ENCODE measurements at regions not wholly inside any gene's neighbourhood (a gene's known extent, or its start where the extent isn't known, plus 50 kb on each side); places are given as distances from the start of the nearest gene placed in this dataset.

DNA sequence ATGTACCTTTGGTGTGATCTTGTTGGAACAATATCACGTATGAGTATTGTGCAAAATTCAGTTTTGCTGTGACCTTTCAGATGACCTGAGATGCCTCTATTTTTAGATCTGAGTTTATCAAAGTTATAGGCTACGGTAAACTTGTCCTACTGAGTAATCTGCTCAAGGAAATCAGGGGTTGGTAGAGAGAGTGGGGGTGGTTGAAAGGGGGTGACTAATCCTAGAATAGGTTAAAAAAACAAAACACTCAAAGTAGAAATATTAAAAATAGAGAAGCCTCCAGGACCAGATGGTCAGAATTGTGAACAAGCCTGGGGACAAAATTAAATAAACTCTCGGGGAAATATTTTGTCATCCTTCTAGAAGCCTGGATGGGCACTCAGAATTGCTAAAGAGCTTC lies 59.9 kb upstream of the C11orf87 start:
- H3K36me3 Mint-ChIP-seq (ENCODE audit: insufficient read depth, unreplicated experiment): no peaks in the 10 kb centered on the region
- no peak overlapping the region for H3K27ac Mint-ChIP-seq (ENCODE audit: unreplicated experiment)
- no peaks in the 10 kb centered on the region; the same call in 1 of the 2 replicates for H3K27me3 ChIP-seq (replicated peaks; ENCODE audit: control insufficient read depth, insufficient read depth, low read length)
- intact Hi-C loops (cut with micrococcal nuclease; ENCODE audit: unreplicated experiment): no loop called here
- BruUV-seq (replicated peaks): no TSS peak
- peaks cover 9% of the 10 kb centered on the region for H3K27me3 Mint-ChIP-seq (ENCODE audit: insufficient read depth, unreplicated experiment)
- TF ChIP-seq, protein P1, sequence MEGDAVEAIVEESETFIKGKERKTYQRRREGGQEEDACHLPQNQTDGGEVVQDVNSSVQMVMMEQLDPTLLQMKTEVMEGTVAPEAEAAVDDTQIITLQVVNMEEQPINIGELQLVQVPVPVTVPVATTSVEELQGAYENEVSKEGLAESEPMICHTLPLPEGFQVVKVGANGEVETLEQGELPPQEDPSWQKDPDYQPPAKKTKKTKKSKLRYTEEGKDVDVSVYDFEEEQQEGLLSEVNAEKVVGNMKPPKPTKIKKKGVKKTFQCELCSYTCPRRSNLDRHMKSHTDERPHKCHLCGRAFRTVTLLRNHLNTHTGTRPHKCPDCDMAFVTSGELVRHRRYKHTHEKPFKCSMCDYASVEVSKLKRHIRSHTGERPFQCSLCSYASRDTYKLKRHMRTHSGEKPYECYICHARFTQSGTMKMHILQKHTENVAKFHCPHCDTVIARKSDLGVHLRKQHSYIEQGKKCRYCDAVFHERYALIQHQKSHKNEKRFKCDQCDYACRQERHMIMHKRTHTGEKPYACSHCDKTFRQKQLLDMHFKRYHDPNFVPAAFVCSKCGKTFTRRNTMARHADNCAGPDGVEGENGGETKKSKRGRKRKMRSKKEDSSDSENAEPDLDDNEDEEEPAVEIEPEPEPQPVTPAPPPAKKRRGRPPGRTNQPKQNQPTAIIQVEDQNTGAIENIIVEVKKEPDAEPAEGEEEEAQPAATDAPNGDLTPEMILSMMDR (IDR thresholded peaks at IDR 0.05; ENCODE audit: insufficient read depth in 1 of 2, low read depth in 1 of 2, low read length in 1 of 2, severe bottlenecking in 1 of 2, unreplicated experiment in 1 of 2): no peak
- CTCF ChIA-PET: no interaction called here
- H3K36me3 ChIP-seq (ENCODE audit: control insufficient read depth, insufficient read depth, low read length): no peaks in the 10 kb centered on the region
- H3K9me3 Mint-ChIP-seq (ENCODE audit: unreplicated experiment): no peaks in the 10 kb centered on the region
- no peak for DNase-seq
- no peak overlapping the region for H3K4me3 Mint-ChIP-seq (ENCODE audit: unreplicated experiment)
- no peaks in the 10 kb centered on the region for H3K4me1 Mint-ChIP-seq (ENCODE audit: low read depth, unreplicated experiment)
- POLR2A ChIA-PET: no interaction called here
- H3K4me3 ChIP-seq (ENCODE audit: low read depth, low read length): no peak overlapping the region
- no peaks in the 10 kb centered on the region for H3K4me1 ChIP-seq
- H3K9me3 ChIP-seq: peaks cover 5% of the 10 kb centered on the region

DNA sequence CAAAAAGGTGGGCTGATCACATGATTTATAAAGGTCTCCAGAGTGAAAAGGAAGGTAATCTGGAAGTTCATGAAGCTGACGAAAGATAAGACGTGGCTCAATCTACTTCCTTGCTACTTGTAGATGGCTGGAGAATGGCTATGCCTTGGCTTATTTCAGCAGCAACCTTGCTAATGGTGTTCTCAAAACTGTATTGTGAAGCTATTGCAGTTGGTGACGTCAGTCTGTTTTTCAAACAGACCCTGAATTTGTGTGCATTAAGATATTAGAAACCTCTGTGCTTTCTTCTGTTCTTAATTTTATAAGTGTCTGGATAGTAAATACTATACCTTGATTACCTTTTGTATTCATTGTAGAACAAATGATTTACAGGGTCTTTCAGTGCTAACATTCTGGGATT lies 58.3 kb upstream of the C11orf87 start:
- Histone ChIP-seq H3K27me3 (replicated peaks; ENCODE audit: control insufficient read depth, insufficient read depth, low read length) (no peaks in the 10 kb centered on the region; the same call in 1 of the 2 replicates), H3K4me1 (no peaks in the 10 kb centered on the region), H3K9me3 (peaks cover 10% of the 10 kb centered on the region), H3K36me3 (ENCODE audit: control insufficient read depth, insufficient read depth, low read length) (no peaks in the 10 kb centered on the region), H3K4me3 (ENCODE audit: low read depth, low read length) (no peak overlapping the region)
- peaks cover 9% of the 10 kb centered on the region for H3K27me3 Mint-ChIP-seq (ENCODE audit: insufficient read depth, unreplicated experiment)
- ChIA-PET POLR2A (no interaction called here), CTCF (no interaction called here)
- H3K27ac Mint-ChIP-seq (ENCODE audit: unreplicated experiment): no peak overlapping the region
- intact Hi-C loops (cut with micrococcal nuclease; ENCODE audit: unreplicated experiment): no loop called here
- DNase-seq: no peak
- no peaks in the 10 kb centered on the region for H3K36me3 Mint-ChIP-seq (ENCODE audit: insufficient read depth, unreplicated experiment)
- H3K4me1 Mint-ChIP-seq (ENCODE audit: low read depth, unreplicated experiment): no peaks in the 10 kb centered on the region
- no peak overlapping the region for H3K4me3 Mint-ChIP-seq (ENCODE audit: unreplicated experiment)
- BruUV-seq (replicated peaks): no TSS peak
- H3K9me3 Mint-ChIP-seq (ENCODE audit: unreplicated experiment): no peaks in the 10 kb centered on the region
- TF ChIP-seq, protein P1 (IDR thresholded peaks at IDR 0.05; ENCODE audit: insufficient read depth in 1 of 2, low read depth in 1 of 2, low read length in 1 of 2, severe bottlenecking in 1 of 2, unreplicated experiment in 1 of 2): no peak

- H3K27me3 ChIP-seq (replicated peaks; ENCODE audit: control insufficient read depth, insufficient read depth, low read length): no peaks in the 10 kb centered on the region; the same call in 1 of the 2 replicates
- CTCF ChIA-PET: no interaction called here
- no peak overlapping the region for H3K4me3 ChIP-seq (ENCODE audit: low read depth, low read length)
- H3K36me3 Mint-ChIP-seq (ENCODE audit: insufficient read depth, unreplicated experiment): no peaks in the 10 kb centered on the region
- no peaks in the 10 kb centered on the region for H3K4me1 ChIP-seq
- TF ChIP-seq, protein P1 (IDR thresholded peaks at IDR 0.05; ENCODE audit: insufficient read depth in 1 of 2, low read depth in 1 of 2, low read length in 1 of 2, severe bottlenecking in 1 of 2, unreplicated experiment in 1 of 2): no peak
- peaks cover 9% of the 10 kb centered on the region for H3K27me3 Mint-ChIP-seq (ENCODE audit: insufficient read depth, unreplicated experiment)
- no peak overlapping the region for H3K27ac Mint-ChIP-seq (ENCODE audit: unreplicated experiment)
- no peaks in the 10 kb centered on the region for H3K4me1 Mint-ChIP-seq (ENCODE audit: low read depth, unreplicated experiment)
- DNase-seq: no peak
- POLR2A ChIA-PET: no interaction called here
- H3K9me3 ChIP-seq: peaks cover 10% of the 10 kb centered on the region
- BruUV-seq (replicated peaks): no TSS peak
- intact Hi-C loops (cut with micrococcal nuclease; ENCODE audit: unreplicated experiment): no loop called here
- H3K9me3 Mint-ChIP-seq (ENCODE audit: unreplicated experiment): no peaks in the 10 kb centered on the region
- no peak overlapping the region for H3K4me3 Mint-ChIP-seq (ENCODE audit: unreplicated experiment)
- no peaks in the 10 kb centered on the region for H3K36me3 ChIP-seq (ENCODE audit: control insufficient read depth, insufficient read depth, low read length)
These were observed 57.1 kb upstream of the C11orf87 start for GRCh38 chr11:109364851-109365250.
